SIG-M5 treated with dmso at 0.1 percent for 504 hours (cell line): ENCODE measurements at regions not wholly inside any gene's neighbourhood (a gene's known extent, or its start where the extent isn't known, plus 50 kb on each side); places are given as distances from the start of the nearest gene placed in this dataset.

Experiments
- DNase-seq: peaks from one replicate; lab custom pipeline; 2025; ENCODE audit not compliant: unreplicated experiment; lab: John Stamatoyannopoulos, UW

DNA sequence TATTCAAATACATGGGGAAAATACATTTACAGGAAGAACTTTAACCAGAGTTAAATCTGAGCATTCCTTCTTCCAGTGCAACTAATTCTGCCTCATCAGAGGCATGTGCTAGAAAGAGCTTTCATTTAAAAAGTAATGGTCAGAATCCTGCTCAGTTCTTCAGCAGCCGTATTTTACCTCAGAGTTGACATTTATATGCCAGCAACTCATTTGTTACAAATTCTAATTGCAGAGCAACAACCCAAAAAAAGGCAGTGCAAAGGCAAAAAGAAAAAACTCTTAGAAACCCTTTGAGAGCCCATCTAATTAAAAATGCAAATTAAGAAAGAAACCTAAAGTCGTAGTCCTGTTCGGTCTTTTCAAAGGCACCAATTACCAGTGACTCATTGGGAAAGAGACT is 392.5 kb downstream of the PBX1 start:
- no peak for DNase-seq

DNA sequence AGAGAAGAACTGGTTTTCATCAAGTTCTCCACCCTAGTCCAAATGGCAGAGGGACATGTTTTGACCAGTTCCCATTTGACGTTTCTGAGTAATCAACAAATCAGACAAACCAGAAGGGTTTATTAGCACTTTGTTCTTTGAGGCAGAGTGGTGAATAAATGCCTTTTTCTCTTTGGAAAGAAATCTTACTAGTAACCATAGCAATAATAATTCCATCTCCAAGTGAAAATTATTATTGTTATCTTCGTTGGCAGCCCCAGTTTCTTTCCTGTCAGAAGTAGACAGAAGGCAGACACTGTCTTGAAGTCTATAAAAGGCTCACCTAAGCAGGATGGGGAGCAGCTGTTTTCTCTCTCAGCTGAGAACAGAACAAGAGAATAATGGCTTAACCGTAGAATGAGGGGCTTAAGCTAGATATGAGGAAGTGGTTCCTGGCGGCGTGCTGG is 391.6 kb downstream of the PBX1 start:
- no peak for DNase-seq

GRCh38 chr1:164949771-164950471 is 390.9 kb downstream of the PBX1 start:
- no peak for DNase-seq

DNA sequence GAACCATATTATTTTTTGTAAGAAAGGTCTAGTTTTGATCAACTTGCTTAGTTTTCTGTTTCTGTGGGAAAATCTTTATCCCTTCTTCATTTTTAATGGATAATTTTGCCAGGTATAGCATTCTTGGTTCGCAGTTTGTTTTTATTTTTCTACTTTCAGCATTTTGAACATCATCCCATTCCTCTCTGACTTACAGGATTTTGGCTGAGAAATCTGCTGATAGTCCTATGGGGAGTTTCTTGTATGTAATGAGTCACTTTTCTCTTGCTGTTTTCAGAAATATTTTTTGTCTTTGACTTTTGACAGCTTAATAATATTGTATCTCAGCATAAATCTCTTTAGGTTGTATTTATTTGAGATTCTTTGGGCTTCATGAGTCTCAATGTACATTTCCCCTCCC is 389.1 kb downstream of the PBX1 start:
- no peak for DNase-seq

DNA sequence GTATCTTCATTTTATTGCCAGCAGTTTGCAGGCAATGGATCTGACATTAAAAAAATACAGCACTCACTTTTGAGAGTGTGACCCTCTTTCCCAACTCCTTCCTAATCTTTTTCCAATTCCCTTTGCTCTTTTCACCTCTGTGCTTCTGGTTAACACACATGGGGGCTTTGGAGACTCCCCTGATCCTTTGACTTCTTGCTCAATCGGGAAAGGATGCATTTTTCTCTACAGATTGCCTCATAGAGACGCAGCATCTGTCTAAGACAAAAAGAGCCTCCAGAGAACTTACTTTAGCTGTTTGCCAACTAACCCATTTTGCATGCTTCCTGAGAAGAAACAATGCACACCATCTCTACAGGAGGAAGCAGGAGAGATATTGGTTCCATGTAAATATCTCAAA is 378.3 kb downstream of the PBX1 start:
- DNase-seq, result no peak

DNA sequence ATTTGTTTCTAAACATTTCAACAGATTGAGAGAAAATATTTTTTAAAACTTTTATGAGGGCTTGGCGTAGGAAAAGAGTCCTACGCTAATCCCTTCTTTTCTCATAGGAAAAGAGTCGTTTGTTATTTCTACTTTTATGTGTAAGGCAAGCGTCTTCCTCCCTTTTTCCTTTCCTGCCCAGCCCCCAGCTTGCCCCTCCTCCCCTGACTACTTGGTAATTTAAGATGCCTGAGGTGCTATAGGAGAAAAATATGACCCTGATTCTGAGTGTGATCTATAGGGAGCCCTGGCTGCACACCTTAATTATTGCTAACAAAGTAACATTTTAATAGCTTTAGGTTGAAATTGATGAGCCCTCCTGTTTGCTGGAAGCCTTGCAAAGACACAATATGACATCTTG is 373.6 kb downstream of the PBX1 start:
- no peak for DNase-seq

DNA sequence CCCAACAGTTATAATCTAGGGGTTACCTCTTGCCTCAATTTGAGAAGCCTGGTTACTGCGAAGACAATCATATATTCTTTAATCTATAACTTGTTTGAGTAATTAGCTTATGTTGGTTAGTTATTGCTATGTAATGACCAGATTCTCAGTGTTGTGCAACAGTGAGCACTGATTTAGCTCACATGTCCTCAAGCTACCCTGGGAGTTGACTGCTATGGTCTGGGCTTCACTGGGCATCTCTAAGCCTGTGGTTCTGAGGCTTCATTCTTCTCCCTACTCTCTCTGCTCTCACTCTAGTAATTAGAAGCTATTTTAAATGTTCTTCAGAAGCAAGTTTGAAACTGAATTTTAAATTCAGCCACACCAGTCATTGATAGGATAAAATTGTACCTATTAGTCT is 371.8 kb downstream of the PBX1 start:
- DNase-seq, result no peak

GRCh38 chr1:164930241-164930640 is 371.3 kb downstream of the PBX1 start:
- no peak for DNase-seq

DNA sequence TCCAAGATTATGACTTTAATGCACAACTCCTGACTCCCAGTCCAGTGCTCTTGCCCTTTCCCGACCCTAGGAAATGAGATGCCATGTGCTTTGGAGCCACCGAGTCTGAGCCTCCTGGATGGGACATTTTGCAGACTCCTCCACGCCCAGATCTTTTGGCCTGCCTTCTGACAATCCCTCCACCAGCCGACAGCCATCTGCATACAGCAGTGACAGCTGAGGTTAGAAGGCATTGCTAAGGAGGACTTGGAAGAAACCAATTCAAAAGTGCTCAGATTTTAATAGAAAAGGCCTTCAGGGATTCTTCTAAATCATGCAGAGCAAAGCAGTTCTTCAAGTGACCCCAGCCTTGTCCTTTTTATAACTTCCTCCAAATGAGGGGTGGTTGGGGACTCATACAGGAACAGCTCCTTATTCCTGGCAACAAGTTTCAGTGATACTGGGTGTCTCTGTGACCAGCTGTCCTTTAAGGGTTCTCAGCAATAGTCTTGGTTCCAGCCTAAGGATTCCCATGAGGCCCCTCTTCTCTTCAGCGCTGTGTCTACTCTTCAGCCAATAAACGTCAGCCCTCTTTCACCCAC is 369.3 kb downstream of the PBX1 start:
- DNase-seq, result no peak

- no peak for DNase-seq
These were observed 367.1 kb downstream of the PBX1 start for GRCh38 chr1:164926107-164926506.

- DNase-seq, result no peak
These were observed 363.6 kb downstream of the PBX1 start for GRCh38 chr1:164922585-164922984.

DNA sequence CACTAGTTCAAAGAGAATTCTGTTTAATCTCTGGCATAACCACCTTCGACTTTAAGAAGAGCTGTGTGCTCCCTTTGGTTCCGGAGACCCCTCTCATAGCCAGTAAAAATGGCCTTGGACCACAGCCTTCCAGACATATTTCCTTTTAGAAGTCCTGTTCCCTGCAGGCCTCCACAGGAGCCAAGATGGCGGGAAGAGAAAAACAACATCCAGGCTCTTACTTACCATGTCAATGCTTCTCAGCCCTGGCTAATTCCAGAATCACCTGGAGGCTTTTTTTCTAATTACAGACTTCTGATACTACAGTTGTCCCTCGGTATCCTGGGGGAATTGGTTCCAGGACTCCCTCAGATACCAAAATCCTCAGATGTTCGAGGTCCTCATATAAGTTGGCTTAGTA is 362.5 kb downstream of the PBX1 start:
- no peak for DNase-seq

- DNase-seq, result no peak
These were observed 359.2 kb downstream of the PBX1 start for GRCh38 chr1:164918140-164918539.

- DNase-seq, result peak; percentile 17
These were observed 355.2 kb downstream of the PBX1 start for GRCh38 chr1:164914208-164914607.

- DNase-seq, result no peak
These were observed 353.3 kb downstream of the PBX1 start for GRCh38 chr1:164912290-164912689.

DNA sequence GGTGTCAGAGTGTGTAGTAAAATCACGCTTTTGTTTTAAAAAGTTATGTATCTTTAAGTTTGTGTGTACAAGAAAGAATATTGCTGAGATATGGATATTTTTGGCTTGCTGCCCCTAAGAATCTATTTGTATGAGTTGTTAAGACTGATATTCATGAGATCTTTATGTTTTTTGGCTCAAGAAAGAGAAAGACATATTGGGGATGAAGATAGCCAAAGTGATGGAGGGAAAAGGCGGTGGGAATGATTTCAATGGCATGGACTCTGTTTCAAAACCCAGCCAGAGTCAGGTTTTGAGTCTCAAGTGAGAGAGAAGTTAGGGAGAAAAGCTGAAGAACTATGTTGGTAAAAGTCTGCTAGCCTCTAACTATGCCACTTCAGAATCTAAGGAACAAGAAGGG is 351.7 kb downstream of the PBX1 start:
- DNase-seq, result no peak

- DNase-seq, result no peak
These were observed 348.7 kb downstream of the PBX1 start for GRCh38 chr1:164907666-164908065.

GRCh38 chr1:164905869-164906268 is 346.9 kb downstream of the PBX1 start:
- no peak for DNase-seq

- no peak for DNase-seq
These were observed 343.5 kb downstream of the PBX1 start for GRCh38 chr1:164902491-164902890.
